H1 (cell line): ENCODE measurements at regions not wholly inside any gene's neighbourhood (a gene's known extent, or its start where the extent isn't known, plus 50 kb on each side); places are given as distances from the start of the nearest gene placed in this dataset.

ENCODE experiments used
- CTCF ChIA-PET: fragments of 300-600 bp; sonication (Branson Sonifier 250); formaldehyde crosslinking; loops from one replicate; lab custom pipeline; 2021; ENCODE audit not compliant: partially characterized antibody; lab: Charles Lee
- POLR2A ChIA-PET: fragments of 300-600 bp; sonication (Branson Sonifier 250); formaldehyde crosslinking; loops from one replicate; lab custom pipeline; 2021; ENCODE audit warnings: inconsistent platforms; ENCODE audit not compliant: partially characterized antibody; lab: Charles Lee
- DNase-seq, 2 experiments: peaks; one replicate each; pipeline versions ENCODE4 v3.0.0 to v3.0.0-alpha.2; 2010 to 2022; ENCODE audit warnings: low spot score in 2 of 2, low read depth in 1 of 2, mixed read lengths in 1 of 2
- FAIRE-seq: peaks from 2 replicates; lab custom pipeline; 2011; peaks lifted over from hg19 to GRCh38; lab: Jason Lieb, UNC
- H2AFZ ChIP-seq: 2 replicates; pipeline ENCODE4 v1.8.1; 2012; ENCODE audit warnings: low read length, inconsistent platforms
- H2AK5ac ChIP-seq: 2 replicates; pipeline ENCODE4 v1.6.1; 2013; ENCODE audit warnings: low read depth, low read length
- H2BK120ac ChIP-seq: replicated peaks from 2 replicates; pipeline ENCODE3; 2013; ENCODE audit warnings: low read depth, low read length, inconsistent platforms
- H2BK12ac ChIP-seq: 2 replicates; pipeline ENCODE4 v1.6.1; 2013; ENCODE audit warnings: low read depth, low read length
- H2BK15ac ChIP-seq: 2 replicates; pipeline ENCODE4 v1.6.1; 2013; ENCODE audit warnings: low read length
- H2BK20ac ChIP-seq: 2 replicates; pipeline ENCODE4 v1.6.1; 2013; ENCODE audit warnings: low read length
- H2BK5ac ChIP-seq: 2 replicates; pipeline ENCODE4 v1.6.1; 2013; ENCODE audit warnings: low read depth, low read length
- H3K14ac ChIP-seq: 2 replicates; pipeline ENCODE4 v1.6.1; 2013; ENCODE audit warnings: inconsistent platforms; ENCODE audit not compliant: insufficient read length
- H3K18ac ChIP-seq: 2 replicates; pipeline ENCODE4 v1.6.1; 2013; ENCODE audit warnings: low read length; ENCODE audit errors: extremely low read depth
- H3K23ac ChIP-seq: 2 replicates; pipeline ENCODE4 v1.6.1; 2013; ENCODE audit warnings: inconsistent platforms; ENCODE audit not compliant: insufficient read length
- H3K23me2 ChIP-seq: 2 replicates; pipeline ENCODE4 v1.6.1; 2013; ENCODE audit warnings: low read depth, low read length
- H3K27ac ChIP-seq: 2 replicates; pipeline ENCODE4 v1.6.1; 2011; ENCODE audit warnings: low read depth, low read length, inconsistent platforms
- H3K27me3 ChIP-seq, 4 experiments: replicated peaks in 1 of 4; 1 replicate in 1 of 4; 2 replicates in 3 of 4; pipeline versions ENCODE4 v1.6.1 to v1.8.1; 2011 to 2013; ENCODE audit warnings: low read length in 3 of 4, mild to moderate bottlenecking in 3 of 4, inconsistent platforms in 2 of 4, mixed read lengths in 2 of 4, moderate library complexity in 1 of 4; ENCODE audit not compliant: control insufficient read depth in 3 of 4, insufficient read depth in 3 of 4; ENCODE audit errors: extremely low read depth in 1 of 4
- H3K36me3 ChIP-seq, 4 experiments: 2 replicates each; pipeline versions ENCODE4 v1.6.1 to v1.8.1; 2011 to 2013; ENCODE audit warnings: mild to moderate bottlenecking in 4 of 4, low read length in 3 of 4, moderate library complexity in 2 of 4, control low read depth in 1 of 4, inconsistent platforms in 1 of 4; ENCODE audit not compliant: insufficient read depth in 4 of 4, control insufficient read depth in 2 of 4
- H3K4ac ChIP-seq: replicated peaks from 2 replicates; pipeline ENCODE3; 2013; ENCODE audit warnings: low read length, low read depth, mixed read lengths, inconsistent platforms; ENCODE audit not compliant: insufficient read length
- H3K4me1 ChIP-seq, 4 experiments: replicated peaks in 1 of 4; 1 replicate in 1 of 4; 2 replicates in 3 of 4; pipeline versions ENCODE4 v1.6.1 to v1.8.1; 2011 to 2013; ENCODE audit warnings: low read length in 3 of 4, inconsistent platforms in 2 of 4, mixed read lengths in 1 of 4; ENCODE audit not compliant: insufficient read depth in 4 of 4, control insufficient read depth in 3 of 4
- H3K4me2 ChIP-seq, 2 experiments: 2 replicates each; pipeline versions ENCODE4 v1.6.1 to v1.8.1; 2011 to 2013; ENCODE audit warnings: low read depth in 2 of 2, low read length in 2 of 2, control low read depth in 1 of 2, inconsistent platforms in 1 of 2, mild to moderate bottlenecking in 1 of 2; ENCODE audit not compliant: insufficient read depth in 1 of 2
- H3K4me3 ChIP-seq, 4 experiments: fragments of 200-600, 300-600 bp in 1 of 4; sonication (generic), shearing (Covaris generic), sonication (Bioruptor Twin) in 1 of 4; 2 replicates each; pipeline versions ENCODE4 v1.5.1 to v1.8.1; 2011 to 2016; ENCODE audit warnings: low read length in 4 of 4, low read depth in 3 of 4, control low read depth in 2 of 4, inconsistent platforms in 2 of 4, mild to moderate bottlenecking in 2 of 4, mixed read lengths in 1 of 4, moderate library complexity in 1 of 4; ENCODE audit not compliant: insufficient read depth in 2 of 4; ENCODE audit errors: extremely low read depth in 1 of 4
- H3K56ac ChIP-seq: replicated peaks from 2 replicates; pipeline ENCODE3; 2013; ENCODE audit warnings: low read depth, mild to moderate bottlenecking, mixed read lengths, low read length, inconsistent platforms; ENCODE audit not compliant: insufficient read length
- H3K79me1 ChIP-seq: 2 replicates; pipeline ENCODE4 v1.6.1; 2013; ENCODE audit warnings: low read depth, low read length, control low read depth
- H3K79me2 ChIP-seq, 2 experiments: 2 replicates each; pipeline versions ENCODE4 v1.6.1 to v1.8.1; 2012 to 2013; ENCODE audit warnings: low read length in 2 of 2, mild to moderate bottlenecking in 2 of 2, inconsistent platforms in 1 of 2; ENCODE audit not compliant: insufficient read depth in 2 of 2, control insufficient read depth in 1 of 2
- H3K9ac ChIP-seq, 4 experiments: replicated peaks in 1 of 4; 1 replicate in 1 of 4; 2 replicates in 3 of 4; pipeline versions ENCODE4 v1.6.1 to v1.8.1; 2011 to 2013; ENCODE audit warnings: low read depth in 3 of 4, low read length in 3 of 4, control low read depth in 2 of 4, mild to moderate bottlenecking in 2 of 4, moderate library complexity in 2 of 4, inconsistent platforms in 1 of 4; ENCODE audit errors: extremely low read depth in 1 of 4
- H3K9me3 ChIP-seq, 2 experiments: 2 replicates each; pipeline versions ENCODE4 v1.6.1 to v1.8.1; 2012 to 2013; ENCODE audit warnings: mild to moderate bottlenecking in 2 of 2, moderate library complexity in 2 of 2, control low read depth in 1 of 2, inconsistent platforms in 1 of 2, low read depth in 1 of 2, low read length in 1 of 2, mixed read lengths in 1 of 2; ENCODE audit not compliant: insufficient read depth in 2 of 2
- H4K20me1 ChIP-seq, 2 experiments: replicated peaks in 1 of 2; 2 replicates each; pipeline versions ENCODE3 to v1.8.1; 2011 to 2013; ENCODE audit warnings: inconsistent platforms in 2 of 2, low read length in 2 of 2, mild to moderate bottlenecking in 1 of 2; ENCODE audit not compliant: insufficient read depth in 2 of 2, control insufficient read depth in 1 of 2
- H4K5ac ChIP-seq: 2 replicates; pipeline ENCODE4 v1.6.1; 2013; ENCODE audit warnings: low read length, low read depth, mixed read lengths, inconsistent platforms; ENCODE audit not compliant: insufficient read length
- H4K8ac ChIP-seq: 2 replicates; pipeline ENCODE4 v1.8.0; 2013; ENCODE audit warnings: mild to moderate bottlenecking, moderate library complexity, low read length, inconsistent platforms; ENCODE audit not compliant: insufficient read depth; ENCODE audit errors: extremely low read depth
- H4K91ac ChIP-seq: replicated peaks from 2 replicates; pipeline ENCODE3; 2013; ENCODE audit warnings: low read length, mixed read lengths, inconsistent platforms; ENCODE audit not compliant: insufficient read length
- CBX8 ChIP-seq: fragments of 300-800, 300-1000 bp; sonication (generic); IDR thresholded peaks from 2 replicates; pipeline ENCODE4 v1.7.1; 2016; ENCODE audit warnings: low read depth, low read length, borderline replicate concordance
- E2F6 ChIP-seq: IDR thresholded peaks from 2 replicates; pipeline ENCODE4 v1.6.1; 2012; ENCODE audit warnings: inconsistent platforms
- EGR1 ChIP-seq: IDR thresholded peaks from 2 replicates; pipeline ENCODE4 v1.6.1; 2011; ENCODE audit warnings: low read depth, low read length, borderline replicate concordance
- GTF2F1 ChIP-seq: IDR thresholded peaks from 2 replicates; pipeline ENCODE4 v1.6.1; 2012; ENCODE audit warnings: low read depth, low read length, improper control_type of control experiment, borderline replicate concordance
- JUND ChIP-seq: IDR thresholded peaks from 2 replicates; pipeline ENCODE4 v1.6.1; 2011; ENCODE audit warnings: mild to moderate bottlenecking, improper control_type of control experiment, low read length
- KDM1A ChIP-seq: fragments of 200-600, 300-600 bp; sonication (generic); IDR thresholded peaks from 2 replicates; pipeline ENCODE4 v1.7.1; 2016; ENCODE audit warnings: mild to moderate bottlenecking, low read length, borderline replicate concordance
- KDM5A ChIP-seq: fragments of 200-600 bp; IDR thresholded peaks from 2 replicates; pipeline ENCODE4 v1.7.1; 2012; ENCODE audit warnings: mild to moderate bottlenecking, low read length, inconsistent platforms, mixed read lengths
- MAX ChIP-seq: IDR thresholded peaks from 2 replicates; pipeline ENCODE4 v1.6.1; 2012; ENCODE audit warnings: inconsistent platforms
- RNF2 ChIP-seq: fragments of 200-900, 300-1000 bp; sonication (generic); IDR thresholded peaks from 2 replicates; pipeline ENCODE4 v1.7.1; 2016; ENCODE audit warnings: borderline replicate concordance, low read depth, mild to moderate bottlenecking, antibody characterized with exemption, low read length; ENCODE audit not compliant: poor library complexity, severe bottlenecking; ENCODE audit errors: missing control alignments
- SAP30 ChIP-seq: fragments of 300-600 bp; sonication (generic); IDR thresholded peaks from 2 replicates; pipeline ENCODE4 v1.7.1; 2012; ENCODE audit warnings: low read length, moderate library complexity, mild to moderate bottlenecking, inconsistent platforms; ENCODE audit not compliant: insufficient read depth, insufficient replicate concordance
- SUZ12 ChIP-seq: fragments of 200-600 bp; sonication (generic); IDR thresholded peaks from 2 replicates; pipeline ENCODE4 v1.6.1; 2012; ENCODE audit warnings: mild to moderate bottlenecking, inconsistent platforms, low read length, moderate library complexity, mixed read lengths
- TBP ChIP-seq: IDR thresholded peaks from 2 replicates; pipeline ENCODE4 v1.6.1; 2011; ENCODE audit warnings: low read depth, low read length, improper control_type of control experiment
- WGBS, 2 experiments: shearing (Covaris generic) in 1 of 2; methylation state at CpG; one replicate each; pipeline versions ENCODE4 v1.1.6 to v1.1.7; 2013 to 2015; ENCODE audit warnings: low lambda C conversion rate in 2 of 2, mixed read lengths in 2 of 2, inconsistent platforms in 1 of 2, low coverage in 1 of 2, missing lambda C conversion rate in 1 of 2; ENCODE audit not compliant: insufficient replicate concordance in 2 of 2, insufficient coverage in 1 of 2, insufficient read length in 1 of 2; ENCODE audit errors: extremely low coverage in 1 of 2, missing lambda C conversion rate in 1 of 2; 5-methylcytosine and 5-hydroxymethylcytosine counted together

DNA sequence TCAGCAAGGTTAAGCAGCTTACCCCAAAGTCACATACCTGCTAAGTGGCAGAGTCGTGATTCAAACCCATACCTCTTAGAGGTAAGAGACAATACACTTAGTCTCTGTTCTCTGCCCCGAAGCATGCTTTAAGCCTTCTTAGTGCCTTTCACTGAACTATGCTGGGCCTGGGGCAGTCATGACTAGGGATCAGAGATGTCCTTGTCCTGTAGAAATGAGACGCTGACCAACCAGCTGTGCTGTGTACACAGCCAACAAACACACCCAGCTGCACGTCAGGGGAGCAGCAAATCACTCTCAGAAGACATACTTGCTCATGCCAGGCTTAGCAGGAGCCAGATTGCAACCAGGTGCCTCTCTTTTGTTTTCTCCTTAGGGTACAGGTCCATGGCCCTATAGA, 255.7 kb downstream of the BUD13 start:
- Histone ChIP-seq H3K4ac (no peak overlapping the region), H2AFZ (no peak overlapping the region), H4K5ac (no peak overlapping the region), H3K79me1 (no peaks in the 10 kb centered on the region), H3K23ac (no peak overlapping the region), H4K8ac (no peak overlapping the region), H2BK20ac (no peak overlapping the region), H3K23me2 (no peaks in the 10 kb centered on the region), H3K4me3 (no peak overlapping the region), H2BK15ac (no peak overlapping the region), H4K20me1 (no peaks in the 10 kb centered on the region), H3K79me2 (no peaks in the 10 kb centered on the region), H2AK5ac (no peak overlapping the region), H3K27me3 (peaks cover 0 to 2% (median 0%) of the 10 kb centered on the region in 4 experiments; a peak in 2 of 7 replicates), H2BK12ac (peak overlapping the region; percentile 19; the same call in 1 of the 2 replicates), H3K27ac (no peak overlapping the region), H2BK5ac (no peak overlapping the region), H3K56ac (no peak overlapping the region), H3K9ac (no peak overlapping the region), H3K36me3 (no peaks in the 10 kb centered on the region), H3K18ac (no peak overlapping the region), H3K4me2 (no peak overlapping the region), H3K9me3 (no peaks in the 10 kb centered on the region), H4K91ac (no peak overlapping the region), H2BK120ac (no peak overlapping the region), H3K14ac (no peak overlapping the region), H3K4me1 (no peaks in the 10 kb centered on the region)
- DNase-seq: no peak
- POLR2A ChIA-PET: interaction anchor here (1.2 kb wide), 1 partner anchor 175 kb away, joined by 3 read pairs; no protein-coding TSS in a partner anchor
- 86% methylated on average over 4 of the region's 4 CpGs; no CpG with 5 or more reads in 1 of the 2 experiments for WGBS, 2 experiments
- CTCF ChIA-PET: interaction anchor here (1.1 to 7.3 kb wide), 11 partner anchors 9 to 480 kb away, joined by 3 to 96 read pairs (median 7); no protein-coding TSS in a partner anchor
- no peak for FAIRE-seq
- TF ChIP-seq CBX8: no peak
- no peak for TF ChIP-seq SAP30
- no peak for TF ChIP-seq JUND
- TF ChIP-seq KDM5A: no peak
- TF ChIP-seq E2F6: no peak
- no peak for TF ChIP-seq TBP
- no peak for TF ChIP-seq EGR1
- no peak for TF ChIP-seq MAX
- no peak for TF ChIP-seq RNF2
- no peak for TF ChIP-seq KDM1A
- no peak for TF ChIP-seq GTF2F1
- TF ChIP-seq SUZ12: no peak
